ENCODE measurements at regions not wholly inside any gene's neighbourhood (a gene's known extent, or its start where the extent isn't known, plus 50 kb on each side); places are given as distances from the start of the nearest gene placed in this dataset.
"Not testable (repeated sequence)": the region's sequence is repeated elsewhere in the genome, so short reads cannot be mapped to it uniquely, and the experiment has no call there.

DNA sequence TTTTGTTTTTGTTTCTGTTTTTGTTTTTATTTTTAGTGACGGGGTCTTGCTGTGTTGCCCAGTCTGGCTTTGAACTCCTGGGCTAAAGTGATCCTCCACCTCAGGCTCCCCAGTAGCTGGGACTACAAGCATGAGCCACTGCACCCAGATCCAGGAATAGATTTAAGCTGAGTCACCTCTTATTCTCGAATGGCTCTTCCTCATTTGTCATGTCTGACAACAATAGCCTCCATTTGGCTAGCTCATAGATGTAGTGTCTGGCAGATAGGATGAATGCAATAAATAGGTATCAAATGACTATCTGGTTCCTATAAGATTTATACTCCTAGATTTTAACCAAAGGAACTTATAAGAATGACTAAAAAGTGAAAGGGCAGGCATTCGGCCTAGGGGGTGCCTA, 172.9 kb downstream of the TMEM26 start:
- no peaks in the 10 kb centered on the region for H3K27me3 ChIP-seq (ENCODE audit: control insufficient read depth, insufficient read depth, low read length, poor library complexity, severe bottlenecking)
- WGBS, 2 experiments = 87 to 91% methylated on average over 2 to 3 of the region's 3 CpGs

GRCh38 chr10:61279400-61279799, 173.8 kb downstream of the TMEM26 start:
- Histone ChIP-seq H3K4me3 (ENCODE audit: insufficient read depth, low read depth, low read length) (no peak overlapping the region), H3K27ac (ENCODE audit: insufficient read depth, low read depth, low read length, poor library complexity, severe bottlenecking) (no peak overlapping the region), H3K9me3 (ENCODE audit: control insufficient read depth, low read length) (no peaks in the 10 kb centered on the region), H3K27me3 (ENCODE audit: control insufficient read depth, insufficient read depth, low read length, poor library complexity, severe bottlenecking) (no peaks in the 10 kb centered on the region), H3K4me1 (ENCODE audit: control insufficient read depth, insufficient read depth, low read length) (no peaks in the 10 kb centered on the region), H3K36me3 (ENCODE audit: control insufficient read depth, insufficient read depth, low read length) (no peaks in the 10 kb centered on the region)
- WGBS, 2 experiments = 93 to 96% methylated on average over 7 of the region's 7 CpGs

More for the DNA sequence above, 172.9 kb downstream of the TMEM26 start:
- H3K27ac ChIP-seq (ENCODE audit: insufficient read depth, low read depth, low read length, poor library complexity, severe bottlenecking) = no peak overlapping the region
- no peak overlapping the region for H3K4me3 ChIP-seq (ENCODE audit: insufficient read depth, low read depth, low read length)
- H3K9me3 ChIP-seq (ENCODE audit: control insufficient read depth, low read length) = no peaks in the 10 kb centered on the region
- H3K4me1 ChIP-seq (ENCODE audit: control insufficient read depth, insufficient read depth, low read length) = no peaks in the 10 kb centered on the region
- H3K36me3 ChIP-seq (ENCODE audit: control insufficient read depth, insufficient read depth, low read length) = no peaks in the 10 kb centered on the region

DNA sequence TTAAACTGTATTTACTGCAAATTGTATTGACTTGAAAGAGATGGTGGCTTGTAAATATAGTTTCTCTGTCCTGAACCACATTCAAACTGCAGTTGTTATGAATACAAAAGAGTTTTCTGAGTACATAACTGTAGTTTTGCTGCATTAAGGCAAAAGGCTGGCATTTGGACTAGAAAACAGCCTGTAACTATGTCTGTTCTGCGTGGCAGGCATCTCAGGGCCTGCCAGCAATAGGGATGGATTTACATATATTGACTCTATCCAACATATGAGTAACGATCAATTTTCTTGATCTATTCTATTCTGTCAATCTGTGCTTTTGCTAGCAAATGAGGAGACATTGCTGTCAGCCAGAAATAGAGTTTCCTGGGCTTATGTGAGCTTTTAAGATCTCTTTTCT, 174.6 kb downstream of the TMEM26 start:
- 88 to 98% methylated on average over 2 of the region's 2 CpGs for WGBS, 2 experiments
- no peaks in the 10 kb centered on the region for H3K9me3 ChIP-seq (ENCODE audit: control insufficient read depth, low read length)
- no peak overlapping the region for H3K27ac ChIP-seq (ENCODE audit: insufficient read depth, low read depth, low read length, poor library complexity, severe bottlenecking)
- no peaks in the 10 kb centered on the region for H3K4me1 ChIP-seq (ENCODE audit: control insufficient read depth, insufficient read depth, low read length)
- H3K4me3 ChIP-seq (ENCODE audit: insufficient read depth, low read depth, low read length) = no peak overlapping the region
- H3K27me3 ChIP-seq (ENCODE audit: control insufficient read depth, insufficient read depth, low read length, poor library complexity, severe bottlenecking) = no peaks in the 10 kb centered on the region
- no peaks in the 10 kb centered on the region for H3K36me3 ChIP-seq (ENCODE audit: control insufficient read depth, insufficient read depth, low read length)

- H3K9me3 ChIP-seq (ENCODE audit: control insufficient read depth, low read length) = no peaks in the 10 kb centered on the region
- no peaks in the 10 kb centered on the region for H3K27me3 ChIP-seq (ENCODE audit: control insufficient read depth, insufficient read depth, low read length, poor library complexity, severe bottlenecking)
- no peak overlapping the region for H3K4me3 ChIP-seq (ENCODE audit: insufficient read depth, low read depth, low read length)
- H3K27ac ChIP-seq (ENCODE audit: insufficient read depth, low read depth, low read length, poor library complexity, severe bottlenecking) = no peak overlapping the region
- H3K36me3 ChIP-seq (ENCODE audit: control insufficient read depth, insufficient read depth, low read length) = no peaks in the 10 kb centered on the region
- no peaks in the 10 kb centered on the region for H3K4me1 ChIP-seq (ENCODE audit: control insufficient read depth, insufficient read depth, low read length)
Measured at GRCh38 chr10:61272781-61273180, 180.4 kb downstream of the TMEM26 start.

DNA sequence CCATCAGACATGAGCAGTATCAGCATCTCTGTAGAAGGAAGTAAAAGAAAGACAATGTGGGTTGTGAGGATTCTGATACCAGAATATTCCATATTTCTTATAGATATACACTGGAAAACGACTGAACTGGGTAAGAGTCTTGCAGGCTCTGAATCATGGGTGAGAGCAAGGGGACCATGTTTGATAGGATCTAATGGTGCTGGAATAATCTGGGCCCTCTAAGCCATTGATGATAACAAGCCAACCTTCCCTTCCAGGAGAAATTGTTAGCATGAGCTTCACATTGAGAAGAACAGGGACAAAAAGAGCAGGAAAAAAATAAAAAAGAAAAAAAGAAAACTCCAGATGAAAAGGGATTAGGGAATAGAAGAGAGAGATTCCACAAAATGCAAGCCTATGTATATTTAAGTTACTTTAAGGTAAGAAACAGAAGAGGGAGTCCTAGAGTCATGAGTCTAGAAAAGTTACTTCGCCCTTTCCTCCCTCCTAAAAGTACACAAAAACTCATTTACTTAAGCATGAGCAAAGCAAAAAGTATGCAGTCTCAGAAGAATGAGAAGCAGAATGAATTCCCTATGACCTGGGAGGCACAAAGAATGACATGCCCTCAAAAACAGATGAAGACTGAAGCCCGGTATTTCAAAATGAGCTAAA, 181.9 kb downstream of the TMEM26 start:
- Histone ChIP-seq H3K9me3 (ENCODE audit: control insufficient read depth, low read length) (no peaks in the 10 kb centered on the region), H3K27me3 (ENCODE audit: control insufficient read depth, insufficient read depth, low read length, poor library complexity, severe bottlenecking) (no peaks in the 10 kb centered on the region), H3K27ac (ENCODE audit: insufficient read depth, low read depth, low read length, poor library complexity, severe bottlenecking) (no peak overlapping the region)

GRCh38 chr10:61263518-61263917, 189.7 kb downstream of the TMEM26 start:
- H3K9me3 ChIP-seq (ENCODE audit: control insufficient read depth, low read length) = no peaks in the 10 kb centered on the region
- no peaks in the 10 kb centered on the region for H3K4me1 ChIP-seq (ENCODE audit: control insufficient read depth, insufficient read depth, low read length)
- WGBS, 2 experiments = 89% methylated on average over 1 of the region's 1 CpG; no CpG with 5 or more reads in 1 of the 2 experiments
- no peaks in the 10 kb centered on the region for H3K27me3 ChIP-seq (ENCODE audit: control insufficient read depth, insufficient read depth, low read length, poor library complexity, severe bottlenecking)
- H3K27ac ChIP-seq (ENCODE audit: insufficient read depth, low read depth, low read length, poor library complexity, severe bottlenecking) = no peak overlapping the region
- H3K36me3 ChIP-seq (ENCODE audit: control insufficient read depth, insufficient read depth, low read length) = no peaks in the 10 kb centered on the region
- H3K4me3 ChIP-seq (ENCODE audit: insufficient read depth, low read depth, low read length) = no peak overlapping the region

More for the DNA sequence above, 181.9 kb downstream of the TMEM26 start:
- Histone ChIP-seq H3K4me3 (ENCODE audit: insufficient read depth, low read depth, low read length) (no peak overlapping the region), H3K4me1 (ENCODE audit: control insufficient read depth, insufficient read depth, low read length) (no peaks in the 10 kb centered on the region), H3K36me3 (ENCODE audit: control insufficient read depth, insufficient read depth, low read length) (no peaks in the 10 kb centered on the region)
- WGBS, 2 experiments = 58 to 100% methylated on average over 1 to 3 of the region's 3 CpGs

GRCh38 chr10:61262486-61263261, 190.5 kb downstream of the TMEM26 start:
- Histone ChIP-seq H3K27ac (ENCODE audit: insufficient read depth, low read depth, low read length, poor library complexity, severe bottlenecking) (no peak overlapping the region), H3K4me3 (ENCODE audit: insufficient read depth, low read depth, low read length) (no peak overlapping the region), H3K9me3 (ENCODE audit: control insufficient read depth, low read length) (no peaks in the 10 kb centered on the region), H3K36me3 (ENCODE audit: control insufficient read depth, insufficient read depth, low read length) (no peaks in the 10 kb centered on the region), H3K27me3 (ENCODE audit: control insufficient read depth, insufficient read depth, low read length, poor library complexity, severe bottlenecking) (no peaks in the 10 kb centered on the region), H3K4me1 (ENCODE audit: control insufficient read depth, insufficient read depth, low read length) (no peaks in the 10 kb centered on the region)
- 92 to 100% methylated on average over 1 to 2 of the region's 3 CpGs for whole genome bisulfite sequencing, 2 experiments

DNA sequence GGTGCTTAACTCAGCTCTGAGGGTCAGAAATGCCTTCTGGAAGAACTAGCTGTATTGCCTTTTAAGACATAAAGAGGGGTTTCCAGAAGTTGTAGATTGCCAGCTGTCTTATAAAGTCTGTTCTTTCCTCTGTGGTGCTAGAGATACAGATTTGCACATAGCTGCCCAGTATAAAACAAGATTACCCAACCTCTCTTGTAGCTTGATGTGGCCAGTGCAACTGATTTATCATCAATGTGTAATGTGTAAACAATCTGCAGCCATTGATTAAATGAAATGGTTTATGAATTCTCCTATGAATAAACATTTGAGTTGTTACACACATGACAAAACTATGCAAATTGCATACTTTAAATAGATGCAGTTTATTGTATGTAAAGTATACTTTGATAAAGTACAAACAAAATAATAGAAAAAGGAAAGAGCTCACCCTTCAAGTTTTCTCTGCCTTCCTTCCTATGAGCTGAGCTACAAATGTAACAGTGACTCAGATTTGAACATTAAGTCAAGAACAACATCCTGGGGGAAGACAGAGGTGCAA, 195.2 kb downstream of the TMEM26 start:
- Histone ChIP-seq H3K9me3 (ENCODE audit: control insufficient read depth, low read length) (no peaks in the 10 kb centered on the region), H3K4me1 (ENCODE audit: control insufficient read depth, insufficient read depth, low read length) (no peaks in the 10 kb centered on the region), H3K36me3 (ENCODE audit: control insufficient read depth, insufficient read depth, low read length) (no peaks in the 10 kb centered on the region), H3K27ac (ENCODE audit: insufficient read depth, low read depth, low read length, poor library complexity, severe bottlenecking) (no peak overlapping the region), H3K27me3 (ENCODE audit: control insufficient read depth, insufficient read depth, low read length, poor library complexity, severe bottlenecking) (no peaks in the 10 kb centered on the region), H3K4me3 (ENCODE audit: insufficient read depth, low read depth, low read length) (no peak overlapping the region)

- WGBS, 2 experiments = 94% methylated on average over 6 of the region's 6 CpGs
- no peak overlapping the region for H3K4me3 ChIP-seq (ENCODE audit: insufficient read depth, low read depth, low read length)
Measured at GRCh38 chr10:61257136-61257535, 196.0 kb downstream of the TMEM26 start.

GRCh38 chr10:61252326-61252725, 200.9 kb downstream of the TMEM26 start:
- not testable (repeated sequence) for H3K9me3 ChIP-seq (ENCODE audit: control insufficient read depth, low read length); H3K27me3 ChIP-seq (ENCODE audit: control insufficient read depth, insufficient read depth, low read length, poor library complexity, severe bottlenecking); H3K27ac ChIP-seq (ENCODE audit: insufficient read depth, low read depth, low read length, poor library complexity, severe bottlenecking); H3K4me3 ChIP-seq (ENCODE audit: insufficient read depth, low read depth, low read length); H3K36me3 ChIP-seq (ENCODE audit: control insufficient read depth, insufficient read depth, low read length); H3K4me1 ChIP-seq (ENCODE audit: control insufficient read depth, insufficient read depth, low read length)
- WGBS, 2 experiments = 81 to 88% methylated on average over 1 of the region's 1 CpG

More at GRCh38 chr10:61257136-61257535, 196.0 kb downstream of the TMEM26 start:
- Histone ChIP-seq H3K36me3 (ENCODE audit: control insufficient read depth, insufficient read depth, low read length) (no peaks in the 10 kb centered on the region), H3K27ac (ENCODE audit: insufficient read depth, low read depth, low read length, poor library complexity, severe bottlenecking) (no peak overlapping the region), H3K27me3 (ENCODE audit: control insufficient read depth, insufficient read depth, low read length, poor library complexity, severe bottlenecking) (no peaks in the 10 kb centered on the region), H3K4me1 (ENCODE audit: control insufficient read depth, insufficient read depth, low read length) (no peaks in the 10 kb centered on the region), H3K9me3 (ENCODE audit: control insufficient read depth, low read length) (no peaks in the 10 kb centered on the region)

Measured in ectodermal cell (in vitro differentiated cells).